CD14-positive monocyte (primary cell): ENCODE measurements at regions not wholly inside any gene's neighbourhood (a gene's known extent, or its start where the extent isn't known, plus 50 kb on each side); places are given as distances from the start of the nearest gene placed in this dataset.
"Not testable (repeated sequence)": the region's sequence is repeated elsewhere in the genome, so short reads cannot be mapped to it uniquely, and the experiment has no call there.

Source experiments
- DNase-seq, 3 donors: peaks; one replicate each; pipeline ENCODE4 v3.0.0-alpha.2; 2011 to 2022
- H2AFZ ChIP-seq: 2 replicates; pipeline ENCODE4 v1.6.0; 2012; ENCODE audit warnings: mild to moderate bottlenecking, low read depth, low read length, inconsistent platforms; ENCODE audit not compliant: insufficient read depth, poor library complexity, severe bottlenecking
- H3K27ac ChIP-seq, 2 donors: 1 replicate in 1 of 2; 2 replicates in 1 of 2; pipeline ENCODE4 v1.5.1; 2012 to 2013; ENCODE audit warnings: low read length in 2 of 2, control low read depth in 1 of 2, inconsistent platforms in 1 of 2, low read depth in 1 of 2, mild to moderate bottlenecking in 1 of 2
- H3K27me3 ChIP-seq, 2 donors: one replicate each; pipeline versions ENCODE4 v1.6.0 to v1.6.1; 2011 to 2013; ENCODE audit warnings: low read length in 2 of 2; ENCODE audit not compliant: control insufficient read depth in 2 of 2, insufficient read depth in 2 of 2
- H3K36me3 ChIP-seq, 2 donors: replicated peaks in 1 of 2; 1 replicate in 1 of 2; 2 replicates in 1 of 2; pipeline versions ENCODE4 v1.5.1 to v1.6.1; 2012 to 2013; ENCODE audit warnings: low read length in 2 of 2, control low read depth in 1 of 2, inconsistent platforms in 1 of 2, mild to moderate bottlenecking in 1 of 2; ENCODE audit not compliant: insufficient read depth in 2 of 2, control insufficient read depth in 1 of 2
- H3K4me1 ChIP-seq, 2 donors: 1 replicate in 1 of 2; 2 replicates in 1 of 2; pipeline versions ENCODE4 v1.5.1 to v1.6.1; 2012 to 2013; ENCODE audit warnings: low read length in 2 of 2, control low read depth in 1 of 2, inconsistent platforms in 1 of 2, mild to moderate bottlenecking in 1 of 2, moderate library complexity in 1 of 2; ENCODE audit not compliant: insufficient read depth in 2 of 2, control insufficient read depth in 1 of 2
- H3K4me2 ChIP-seq: replicated peaks from 2 replicates; pipeline ENCODE3; 2012; ENCODE audit warnings: low read length, moderate library complexity, mild to moderate bottlenecking; ENCODE audit not compliant: poor library complexity, severe bottlenecking; ENCODE audit errors: extremely low read depth
- H3K4me3 ChIP-seq, 3 experiments: fragments of 200-600 bp in 1 of 3; sonication (generic) in 1 of 3; replicated peaks in 1 of 3; 1 replicate in 2 of 3; 2 replicates in 1 of 3; pipeline ENCODE4 v1.5.1; 2011 to 2013; ENCODE audit warnings: low read length in 3 of 3, mild to moderate bottlenecking in 3 of 3, control low read depth in 2 of 3, low read depth in 2 of 3, inconsistent platforms in 1 of 3, moderate library complexity in 1 of 3
- H3K79me2 ChIP-seq: 2 replicates; pipeline ENCODE4 v1.6.0; 2012; ENCODE audit warnings: mild to moderate bottlenecking, control low read depth, inconsistent platforms, low read length, moderate library complexity; ENCODE audit not compliant: insufficient read depth
- H3K9ac ChIP-seq: 2 replicates; pipeline ENCODE4 v1.6.0; 2017; ENCODE audit warnings: low read length, mild to moderate bottlenecking; ENCODE audit not compliant: insufficient read depth, poor library complexity, severe bottlenecking
- H3K9me3 ChIP-seq, 2 donors: replicated peaks in 1 of 2; 1 replicate in 1 of 2; 2 replicates in 1 of 2; pipeline versions ENCODE4 v1.5.1 to v1.6.1; 2012 to 2013; ENCODE audit warnings: low read length in 2 of 2, control low read depth in 1 of 2; ENCODE audit not compliant: control insufficient read depth in 1 of 2, insufficient read depth in 1 of 2
- H4K20me1 ChIP-seq: 2 replicates; pipeline ENCODE4 v1.6.0; 2012; ENCODE audit warnings: mild to moderate bottlenecking, low read length, control low read depth, moderate library complexity; ENCODE audit not compliant: insufficient read depth
- H3K27ac Mint-ChIP-seq, 7 donors: one replicate each; pipeline ENCODE4 v1.8.0; 2020; ENCODE audit warnings: mild to moderate bottlenecking in 7 of 7, mixed read lengths in 7 of 7, moderate library complexity in 6 of 7, inconsistent platforms in 2 of 7
- H3K27me3 Mint-ChIP-seq, 3 donors: one replicate each; pipeline ENCODE4 v1.8.0; 2021 to 2022; ENCODE audit warnings: low read depth in 3 of 3, mild to moderate bottlenecking in 3 of 3, mixed read lengths in 3 of 3, moderate library complexity in 3 of 3, inconsistent platforms in 1 of 3
- H3K36me3 Mint-ChIP-seq, 2 donors: one replicate each; pipeline ENCODE4 v1.8.0; 2020; ENCODE audit warnings: mixed read lengths in 2 of 2, inconsistent platforms in 1 of 2, mild to moderate bottlenecking in 1 of 2
- H3K4me1 Mint-ChIP-seq: one replicate; pipeline ENCODE4 v1.8.0; 2020; ENCODE audit warnings: mild to moderate bottlenecking, mixed read lengths
- H3K4me3 Mint-ChIP-seq, 2 donors: one replicate each; pipeline ENCODE4 v1.8.0; 2020; ENCODE audit warnings: mild to moderate bottlenecking in 2 of 2, mixed read lengths in 2 of 2, moderate library complexity in 1 of 2
- H3K9me3 Mint-ChIP-seq, 7 donors: one replicate each; pipeline ENCODE4 v1.8.0; 2020 to 2022; ENCODE audit warnings: mixed read lengths in 7 of 7, mild to moderate bottlenecking in 6 of 7, moderate library complexity in 6 of 7, inconsistent platforms in 2 of 7
- CTCF ChIP-seq: fragments of 200-600 bp; IDR thresholded peaks from one replicate; pipeline ENCODE4 v1.8.0; 2022; ENCODE audit warnings: antibody characterized with exemption, mild to moderate bottlenecking
- WGBS: methylation state at CpG from one replicate; pipeline ENCODE4 v1.1.5; 2013; ENCODE audit warnings: missing lambda C conversion rate; ENCODE audit not compliant: insufficient coverage; 5-methylcytosine and 5-hydroxymethylcytosine counted together
- intact Hi-C, 2 donors: fragments of 100-400 bp; cut with micrococcal nuclease; formaldehyde crosslinking; loops; one replicate each; pipeline versions ENCODE4 v1.15.0 to v1.15.1; 2023

- no peaks in the 10 kb centered on the region for H3K27me3 ChIP-seq
- intact Hi-C loops, result loop anchor here in 1 of 2 donors (5.0 kb wide), 1 partner anchor 46 kb away; no protein-coding TSS in a partner anchor
- DNase-seq, result no peak
- no peaks in the 10 kb centered on the region for H3K9me3 ChIP-seq
- H3K79me2 ChIP-seq, result no peaks in the 10 kb centered on the region
- no peak overlapping the region for H3K9ac ChIP-seq
- no peak for TF ChIP-seq CTCF
- H3K4me2 ChIP-seq, result no peak overlapping the region
- no peak overlapping the region for H3K4me3 ChIP-seq
- no peak overlapping the region for H3K4me3 Mint-ChIP-seq
- H4K20me1 ChIP-seq, result no peaks in the 10 kb centered on the region
- H3K36me3 Mint-ChIP-seq, result no peaks in the 10 kb centered on the region
- no peak overlapping the region for H3K27ac Mint-ChIP-seq
- peaks cover 15% of the 10 kb centered on the region for H3K4me1 Mint-ChIP-seq
- H3K9me3 Mint-ChIP-seq, result peaks cover 0 to 8% (median 0%) of the 10 kb centered on the region in 7 donors
- H3K36me3 ChIP-seq, result no peaks in the 10 kb centered on the region
- WGBS, result no CpG with 5 or more reads among the region's 4 CpGs
- H3K4me1 ChIP-seq, result peaks cover 9 to 10% of the 10 kb centered on the region in 2 donors
- H3K27me3 Mint-ChIP-seq, result peaks cover 0 to 4% (median 0%) of the 10 kb centered on the region in 3 donors
- H2AFZ ChIP-seq, result no peak overlapping the region
- H3K27ac ChIP-seq, result no peak overlapping the region
Measured at GRCh38 chr12:7591531-7591930, 74.2 kb downstream of the APOBEC1 start.

- H3K9ac ChIP-seq, H3K79me2 ChIP-seq, H3K36me3 Mint-ChIP-seq, H3K27me3 Mint-ChIP-seq, H3K4me3 Mint-ChIP-seq, H3K9me3 ChIP-seq, H3K27ac ChIP-seq, H2AFZ ChIP-seq, H3K36me3 ChIP-seq, H3K27me3 ChIP-seq, H3K27ac Mint-ChIP-seq, H4K20me1 ChIP-seq, H3K9me3 Mint-ChIP-seq, H3K4me2 ChIP-seq, H3K4me3 ChIP-seq, DNase-seq: not testable (repeated sequence)
- peaks cover 15% of the 10 kb centered on the region for H3K4me1 Mint-ChIP-seq
- intact Hi-C loops, result loop anchor here in 1 of 2 donors (5.0 kb wide), 1 partner anchor 47 kb away; no protein-coding TSS in a partner anchor
- WGBS, result 100% methylated on average over 6 of the region's 27 CpGs
- H3K4me1 ChIP-seq, result peaks cover 9 to 10% of the 10 kb centered on the region in 2 donors
Measured at GRCh38 chr12:7590085-7590484, 75.6 kb downstream of the APOBEC1 start.
